ENCODE measurements at regions not wholly inside any gene's neighbourhood (a gene's known extent, or its start where the extent isn't known, plus 50 kb on each side); places are given as distances from the start of the nearest gene placed in this dataset.

DNA sequence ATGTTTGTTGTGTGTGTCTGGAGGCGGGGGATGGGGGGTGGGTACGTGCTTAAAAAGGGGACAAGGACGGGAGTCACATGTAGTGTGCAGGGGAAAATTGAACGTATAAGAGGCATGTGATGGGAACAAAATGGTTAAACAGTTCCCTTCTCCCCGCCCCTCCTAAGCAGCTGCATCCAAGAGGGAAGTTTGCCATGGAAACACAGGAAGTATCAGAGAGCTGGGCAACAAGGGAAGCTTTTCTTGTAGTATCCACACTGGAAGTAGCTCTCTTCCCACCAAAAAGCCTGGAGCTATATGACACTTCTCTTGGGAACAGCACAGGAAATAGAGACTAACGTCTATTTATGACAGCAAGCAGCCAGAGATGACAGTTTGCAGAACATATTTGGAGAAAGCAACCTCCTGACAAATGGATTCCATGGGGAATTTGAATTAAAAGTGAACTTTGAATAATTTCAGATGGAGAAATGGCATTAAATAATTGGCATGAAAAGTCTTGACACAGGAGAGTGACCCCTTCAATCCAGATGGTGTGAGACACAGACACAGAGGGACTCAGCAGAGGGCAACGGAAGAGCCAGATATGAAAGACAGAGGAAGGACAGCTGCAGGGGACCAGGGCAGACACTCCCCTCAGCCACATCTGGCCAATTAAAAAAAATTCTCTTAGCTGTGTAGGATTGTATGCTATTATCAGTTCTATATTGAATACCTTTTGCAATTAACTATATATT lies 294.2 kb upstream of the TBL1XR1 start:
- Histone ChIP-seq H3K27me3 (ENCODE audit: control insufficient read depth in 2 of 2, insufficient read depth in 2 of 2, low read length in 2 of 2) (no peaks in the 10 kb centered on the region), H3K9me3 (replicated peaks; ENCODE audit: control insufficient read depth, insufficient read depth, low read length) (no peaks in the 10 kb centered on the region), H3K9me1 (replicated peaks; ENCODE audit: control insufficient read depth, extremely low read depth, insufficient read depth, low read length) (no peaks in the 10 kb centered on the region), H3K79me2 (ENCODE audit: control insufficient read depth, insufficient read depth, low read length) (no peaks in the 10 kb centered on the region), H3K36me3 (ENCODE audit: control insufficient read depth in 2 of 2, extremely low read depth in 1 of 2, insufficient read depth in 2 of 2, low read length in 2 of 2) (no peaks in the 10 kb centered on the region), H3K27ac (ENCODE audit: insufficient read depth, low read depth, low read length) (no peak overlapping the region), H3K4me2 (ENCODE audit: insufficient read depth, low read length) (no peak overlapping the region), H3K4me1 (ENCODE audit: control insufficient read depth, extremely low read depth, insufficient read depth, low read length) (peaks cover 2% of the 10 kb centered on the region), H3K4me3 (replicated peaks in 1 of 3; ENCODE audit: insufficient read depth in 1 of 3, low read depth in 1 of 3, low read length in 3 of 3) (no peak overlapping the region), H3K9ac (replicated peaks; ENCODE audit: extremely low read depth, insufficient read depth, low read length) (no peak overlapping the region), H2AFZ (ENCODE audit: low read depth, low read length) (no peak overlapping the region), H4K20me1 (replicated peaks; ENCODE audit: control insufficient read depth, extremely low read depth, insufficient read depth, low read length) (no peaks in the 10 kb centered on the region)
- CTCF ChIA-PET = interaction anchor here (0.6 to 1.3 kb wide), 4 partner anchors 20 to 894 kb away, joined by 3 to 4 read pairs (median 4); no protein-coding TSS in a partner anchor
- POLR2A ChIA-PET = interaction anchor here (0.6 kb wide), 1 partner anchor 76 kb away, joined by 3 read pairs; no protein-coding TSS in a partner anchor
- TF ChIP-seq POLR2AphosphoS5 (IDR thresholded peaks at IDR 0.05; ENCODE audit: insufficient read depth, low read depth, low read length) = no peak
- TF ChIP-seq MYC (IDR thresholded peaks at IDR 0.05; ENCODE audit: low read depth, low read length) = no peak
- no peak for TF ChIP-seq JUN (IDR thresholded peaks at IDR 0.05; ENCODE audit: borderline replicate concordance, insufficient read depth, insufficient read length, low read depth)
- BruUV-seq (replicated peaks) = no TSS peak
- DNase-seq (ENCODE audit: low read depth, low spot score) = peak; percentile 54
- peak; percentile 49 for FAIRE-seq
- intact Hi-C loops (cut with micrococcal nuclease) (no loop called here), dilution Hi-C loops (cut with MboI; ENCODE audit: extremely low pct_ligation_motif_present, low sequenced_read_pairs) (no loop called here)

DNA sequence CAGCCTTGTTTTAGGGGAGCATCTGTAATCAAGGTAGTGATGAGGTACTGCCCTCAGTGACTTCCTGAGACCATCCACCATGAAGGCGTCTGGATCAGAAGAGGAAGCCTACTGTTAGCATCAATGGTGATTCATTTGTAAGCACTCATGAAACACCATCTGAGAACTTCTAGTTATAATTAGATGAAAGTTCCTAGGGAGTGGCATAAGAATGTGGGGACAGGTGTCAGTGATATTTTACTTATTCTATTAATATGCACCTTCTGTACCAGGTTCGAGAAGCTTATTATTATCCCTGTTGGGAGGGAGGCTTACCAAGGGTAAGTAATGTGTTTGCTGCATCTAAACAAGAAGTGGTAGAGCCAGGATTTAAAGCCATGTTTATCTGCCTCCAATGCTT lies 295.8 kb upstream of the TBL1XR1 start:
- DNase-seq (ENCODE audit: low read depth, low spot score) = no peak
- no peaks in the 10 kb centered on the region for H4K20me1 ChIP-seq (replicated peaks; ENCODE audit: control insufficient read depth, extremely low read depth, insufficient read depth, low read length)
- intact Hi-C loops (cut with micrococcal nuclease) = no loop called here
- ChIA-PET CTCF (no interaction called here), POLR2A (no interaction called here)
- BruUV-seq (replicated peaks) = no TSS peak
- H3K9me3 ChIP-seq (replicated peaks; ENCODE audit: control insufficient read depth, insufficient read depth, low read length) = no peaks in the 10 kb centered on the region
- no peak overlapping the region for H3K9ac ChIP-seq (replicated peaks; ENCODE audit: extremely low read depth, insufficient read depth, low read length)
- TF ChIP-seq FOS (IDR thresholded peaks at IDR 0.05; ENCODE audit: borderline replicate concordance, insufficient read depth, low read length) (no peak), JUN (IDR thresholded peaks at IDR 0.05; ENCODE audit: borderline replicate concordance, insufficient read depth, insufficient read length, low read depth) (no peak), POLR2AphosphoS5 (IDR thresholded peaks at IDR 0.05; ENCODE audit: insufficient read depth, low read depth, low read length) (no peak), GATA2 (IDR thresholded peaks at IDR 0.05; ENCODE audit: insufficient read depth, insufficient read length, low read depth, low read length) (no peak)
- TF ChIP-seq, protein P1, sequence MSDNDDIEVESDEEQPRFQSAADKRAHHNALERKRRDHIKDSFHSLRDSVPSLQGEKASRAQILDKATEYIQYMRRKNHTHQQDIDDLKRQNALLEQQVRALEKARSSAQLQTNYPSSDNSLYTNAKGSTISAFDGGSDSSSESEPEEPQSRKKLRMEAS (IDR thresholded peaks at IDR 0.05; ENCODE audit: insufficient read depth, insufficient read length) = no peak
- TF ChIP-seq, protein P2, sequence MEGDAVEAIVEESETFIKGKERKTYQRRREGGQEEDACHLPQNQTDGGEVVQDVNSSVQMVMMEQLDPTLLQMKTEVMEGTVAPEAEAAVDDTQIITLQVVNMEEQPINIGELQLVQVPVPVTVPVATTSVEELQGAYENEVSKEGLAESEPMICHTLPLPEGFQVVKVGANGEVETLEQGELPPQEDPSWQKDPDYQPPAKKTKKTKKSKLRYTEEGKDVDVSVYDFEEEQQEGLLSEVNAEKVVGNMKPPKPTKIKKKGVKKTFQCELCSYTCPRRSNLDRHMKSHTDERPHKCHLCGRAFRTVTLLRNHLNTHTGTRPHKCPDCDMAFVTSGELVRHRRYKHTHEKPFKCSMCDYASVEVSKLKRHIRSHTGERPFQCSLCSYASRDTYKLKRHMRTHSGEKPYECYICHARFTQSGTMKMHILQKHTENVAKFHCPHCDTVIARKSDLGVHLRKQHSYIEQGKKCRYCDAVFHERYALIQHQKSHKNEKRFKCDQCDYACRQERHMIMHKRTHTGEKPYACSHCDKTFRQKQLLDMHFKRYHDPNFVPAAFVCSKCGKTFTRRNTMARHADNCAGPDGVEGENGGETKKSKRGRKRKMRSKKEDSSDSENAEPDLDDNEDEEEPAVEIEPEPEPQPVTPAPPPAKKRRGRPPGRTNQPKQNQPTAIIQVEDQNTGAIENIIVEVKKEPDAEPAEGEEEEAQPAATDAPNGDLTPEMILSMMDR (IDR thresholded peaks at IDR 0.05; ENCODE audit: extremely low read depth in 1 of 2, insufficient read depth in 1 of 2, low read depth in 1 of 2, low read length in 2 of 2) = no peak
- H3K27me3 ChIP-seq (ENCODE audit: control insufficient read depth in 2 of 2, insufficient read depth in 2 of 2, low read length in 2 of 2) = no peaks in the 10 kb centered on the region
- no peak overlapping the region for H3K27ac ChIP-seq (ENCODE audit: insufficient read depth, low read depth, low read length)
- H3K79me2 ChIP-seq (ENCODE audit: control insufficient read depth, insufficient read depth, low read length) = no peaks in the 10 kb centered on the region
- H3K4me1 ChIP-seq (ENCODE audit: control insufficient read depth, extremely low read depth, insufficient read depth, low read length) = peaks cover 2% of the 10 kb centered on the region
- H3K36me3 ChIP-seq (ENCODE audit: control insufficient read depth in 2 of 2, extremely low read depth in 1 of 2, insufficient read depth in 2 of 2, low read length in 2 of 2) = no peaks in the 10 kb centered on the region
- no peak overlapping the region for H3K4me3 ChIP-seq (replicated peaks in 1 of 3; ENCODE audit: insufficient read depth in 1 of 3, low read depth in 1 of 3, low read length in 3 of 3)
- H3K4me2 ChIP-seq (ENCODE audit: insufficient read depth, low read length) = no peak overlapping the region
- FAIRE-seq = no peak
- dilution Hi-C loops (cut with MboI; ENCODE audit: extremely low pct_ligation_motif_present, low sequenced_read_pairs) = no loop called here
- no peak overlapping the region for H2AFZ ChIP-seq (ENCODE audit: low read depth, low read length)
- H3K9me1 ChIP-seq (replicated peaks; ENCODE audit: control insufficient read depth, extremely low read depth, insufficient read depth, low read length) = no peaks in the 10 kb centered on the region
